COLO668 (cell line): ENCODE measurements at regions not wholly inside any gene's neighbourhood (a gene's known extent, or its start where the extent isn't known, plus 50 kb on each side); places are given as distances from the start of the nearest gene placed in this dataset.

Experiments
- DNase-seq: peaks from one replicate; lab custom pipeline; 2025; ENCODE audit not compliant: unreplicated experiment; lab: John Stamatoyannopoulos, UW

GRCh38 chr3:106673926-106674569 is 703.2 kb upstream of the CCDC54 start:
- DNase-seq = no peak

GRCh38 chr3:106675451-106675850 is 701.8 kb upstream of the CCDC54 start:
- no peak for DNase-seq

GRCh38 chr3:106678657-106679390 is 698.4 kb upstream of the CCDC54 start:
- DNase-seq = no peak

GRCh38 chr3:106683953-106684620 is 693.2 kb upstream of the CCDC54 start:
- no peak for DNase-seq

GRCh38 chr3:106685745-106686144 is 691.5 kb upstream of the CCDC54 start:
- DNase-seq = no peak

- no peak for DNase-seq
Measured at GRCh38 chr3:106687905-106688304, 689.3 kb upstream of the CCDC54 start.

- no peak for DNase-seq
Measured at GRCh38 chr3:106688464-106688863, 688.8 kb upstream of the CCDC54 start.

GRCh38 chr3:106691476-106691875 is 685.8 kb upstream of the CCDC54 start:
- no peak for DNase-seq

GRCh38 chr3:106692624-106693023 is 684.6 kb upstream of the CCDC54 start:
- DNase-seq = no peak

GRCh38 chr3:106699122-106699521 is 678.1 kb upstream of the CCDC54 start:
- no peak for DNase-seq

GRCh38 chr3:106700981-106701380 is 676.3 kb upstream of the CCDC54 start:
- DNase-seq = no peak

- no peak for DNase-seq
Measured at GRCh38 chr3:106703524-106703923, 673.7 kb upstream of the CCDC54 start.

GRCh38 chr3:106707347-106707746 is 669.9 kb upstream of the CCDC54 start:
- no peak for DNase-seq

GRCh38 chr3:106710596-106710995 is 666.6 kb upstream of the CCDC54 start:
- DNase-seq = no peak

- DNase-seq = no peak
Measured at GRCh38 chr3:106711650-106712049, 665.6 kb upstream of the CCDC54 start.

- DNase-seq = no peak
Measured at GRCh38 chr3:106714400-106714799, 662.8 kb upstream of the CCDC54 start.

GRCh38 chr3:106715286-106715685 is 662.0 kb upstream of the CCDC54 start:
- DNase-seq = no peak

- no peak for DNase-seq
Measured at GRCh38 chr3:106717178-106717780, 660.0 kb upstream of the CCDC54 start.

GRCh38 chr3:106719077-106719476 is 658.2 kb upstream of the CCDC54 start:
- no peak for DNase-seq

- DNase-seq = no peak
Measured at GRCh38 chr3:106719583-106719982, 657.7 kb upstream of the CCDC54 start.

GRCh38 chr3:106720510-106720909 is 656.7 kb upstream of the CCDC54 start:
- DNase-seq = no peak

GRCh38 chr3:106725566-106725965 is 651.7 kb upstream of the CCDC54 start:
- no peak for DNase-seq
